ENCODE measurements at regions not wholly inside any gene's neighbourhood (a gene's known extent, or its start where the extent isn't known, plus 50 kb on each side); places are given as distances from the start of the nearest gene placed in this dataset.

DNA sequence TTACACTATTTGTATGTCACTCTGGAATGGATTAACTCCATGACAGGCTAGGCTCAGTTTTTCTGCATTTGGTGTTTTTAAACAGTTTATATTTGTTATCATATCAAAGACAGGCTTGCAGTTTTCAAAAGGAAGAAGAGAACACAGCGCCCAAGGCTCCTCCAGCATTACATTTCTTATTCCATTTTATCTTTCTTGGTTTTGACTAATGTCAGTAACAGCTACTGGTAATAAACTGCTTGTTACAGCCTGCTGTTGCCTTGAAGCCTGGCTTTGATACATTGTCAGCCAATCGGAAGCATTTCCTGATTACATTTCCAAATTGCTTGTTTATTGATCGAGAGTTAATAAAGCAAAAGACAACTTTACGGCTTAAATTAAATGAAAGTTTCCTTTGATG lies 166.0 kb upstream of the MDFIC start:
- ATAC-seq: no peak
- WGBS, 2 donors: 63 to 72% methylated on average over 4 of the region's 4 CpGs

DNA sequence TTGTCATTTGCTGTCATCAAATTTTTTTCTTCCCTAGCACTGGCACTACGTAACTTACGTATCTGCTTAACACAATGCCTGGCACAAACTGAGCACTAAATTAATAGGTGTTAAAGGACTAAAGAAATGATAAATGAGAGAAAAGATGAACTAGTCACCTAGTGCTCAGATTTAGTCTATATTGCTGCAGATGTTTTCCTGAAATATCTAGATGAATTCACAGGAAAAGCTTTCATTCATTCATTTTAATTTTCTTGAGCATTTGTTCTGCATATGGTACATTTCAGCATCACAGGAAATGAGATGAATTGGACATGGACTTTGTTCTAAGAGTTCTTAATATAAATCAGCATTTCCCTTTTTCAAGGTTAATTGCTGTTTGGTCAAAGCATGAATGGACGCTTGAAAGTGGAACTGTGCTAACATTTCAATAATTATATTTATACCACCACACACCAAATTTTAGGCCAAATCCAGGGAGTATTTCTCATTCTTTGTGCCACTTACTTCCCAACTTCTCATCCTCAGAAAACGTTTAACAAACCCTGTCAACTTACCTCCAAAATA lies 163.2 kb upstream of the MDFIC start:
- intact Hi-C loops (cut with DNase I): no loop called here
- WGBS, 2 donors: 80 to 83% methylated on average over 4 of the region's 4 CpGs

More for the DNA sequence above, 166.0 kb upstream of the MDFIC start:
- Histone ChIP-seq H3K36me3 (no peaks in the 10 kb centered on the region), H3K27me3 (no peaks in the 10 kb centered on the region), H3K9me3 (no peaks in the 10 kb centered on the region), H3K4me3 (no peak overlapping the region), H3K27ac (no peak overlapping the region), H3K4me1 (no peaks in the 10 kb centered on the region)
- DNase-seq: no peak
- intact Hi-C loops (cut with DNase I): no loop called here
- TF ChIP-seq, protein P1, sequence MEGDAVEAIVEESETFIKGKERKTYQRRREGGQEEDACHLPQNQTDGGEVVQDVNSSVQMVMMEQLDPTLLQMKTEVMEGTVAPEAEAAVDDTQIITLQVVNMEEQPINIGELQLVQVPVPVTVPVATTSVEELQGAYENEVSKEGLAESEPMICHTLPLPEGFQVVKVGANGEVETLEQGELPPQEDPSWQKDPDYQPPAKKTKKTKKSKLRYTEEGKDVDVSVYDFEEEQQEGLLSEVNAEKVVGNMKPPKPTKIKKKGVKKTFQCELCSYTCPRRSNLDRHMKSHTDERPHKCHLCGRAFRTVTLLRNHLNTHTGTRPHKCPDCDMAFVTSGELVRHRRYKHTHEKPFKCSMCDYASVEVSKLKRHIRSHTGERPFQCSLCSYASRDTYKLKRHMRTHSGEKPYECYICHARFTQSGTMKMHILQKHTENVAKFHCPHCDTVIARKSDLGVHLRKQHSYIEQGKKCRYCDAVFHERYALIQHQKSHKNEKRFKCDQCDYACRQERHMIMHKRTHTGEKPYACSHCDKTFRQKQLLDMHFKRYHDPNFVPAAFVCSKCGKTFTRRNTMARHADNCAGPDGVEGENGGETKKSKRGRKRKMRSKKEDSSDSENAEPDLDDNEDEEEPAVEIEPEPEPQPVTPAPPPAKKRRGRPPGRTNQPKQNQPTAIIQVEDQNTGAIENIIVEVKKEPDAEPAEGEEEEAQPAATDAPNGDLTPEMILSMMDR (IDR thresholded peaks at IDR 0.05): no peak

DNA sequence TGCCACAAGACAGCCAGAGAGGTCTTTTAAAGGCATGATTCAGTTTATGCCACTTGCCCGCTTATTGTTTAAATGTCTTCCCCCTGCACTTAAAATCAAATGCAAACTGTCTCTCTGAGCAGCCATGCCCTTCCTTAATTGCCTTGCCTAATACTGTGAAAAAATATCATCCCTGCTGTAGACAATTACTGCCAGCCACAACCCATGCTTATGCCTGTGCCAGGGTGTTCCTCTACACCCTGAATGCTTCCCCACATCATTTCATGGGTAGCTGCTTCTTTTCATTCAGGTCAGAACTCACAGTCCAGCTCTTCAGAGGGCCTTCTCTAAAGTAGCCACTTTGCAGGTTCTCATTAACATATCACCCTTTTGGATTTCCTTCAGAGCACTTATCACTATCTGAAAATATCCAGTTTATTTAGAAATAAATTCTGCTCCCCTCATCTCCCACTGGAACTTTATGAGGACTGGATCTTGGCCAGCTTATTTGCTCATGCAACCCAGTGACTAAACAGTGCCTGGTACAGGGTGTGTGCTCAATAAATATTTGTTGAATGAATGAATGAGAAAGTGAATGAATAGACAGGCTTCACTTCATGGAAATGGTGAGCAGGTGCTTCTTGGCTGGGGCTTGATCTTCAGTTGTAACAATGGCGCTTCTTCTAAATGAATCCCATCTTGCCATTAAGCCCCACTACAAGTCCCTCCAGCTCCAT lies 162.4 kb upstream of the MDFIC start:
- intact Hi-C loops (cut with DNase I): no loop called here
- TF ChIP-seq, protein P1 (IDR thresholded peaks at IDR 0.05): no peak
- H3K36me3 ChIP-seq: no peaks in the 10 kb centered on the region
- H3K9me3 ChIP-seq: no peaks in the 10 kb centered on the region
- ATAC-seq (no peak), DNase-seq (no peak)
- no peaks in the 10 kb centered on the region for H3K27me3 ChIP-seq
- H3K27ac ChIP-seq: no peak overlapping the region
- no peaks in the 10 kb centered on the region for H3K4me1 ChIP-seq
- H3K4me3 ChIP-seq: no peak overlapping the region
- 95 to 97% methylated on average over 2 of the region's 2 CpGs for WGBS, 2 donors

More for the DNA sequence above, 163.2 kb upstream of the MDFIC start:
- no peak overlapping the region for H3K27ac ChIP-seq
- no peaks in the 10 kb centered on the region for H3K36me3 ChIP-seq
- H3K27me3 ChIP-seq: no peaks in the 10 kb centered on the region
- ATAC-seq (no peak), DNase-seq (no peak)
- no peak overlapping the region for H3K4me3 ChIP-seq
- no peaks in the 10 kb centered on the region for H3K9me3 ChIP-seq
- TF ChIP-seq, protein P1 (IDR thresholded peaks at IDR 0.05): no peak
- H3K4me1 ChIP-seq: no peaks in the 10 kb centered on the region

DNA sequence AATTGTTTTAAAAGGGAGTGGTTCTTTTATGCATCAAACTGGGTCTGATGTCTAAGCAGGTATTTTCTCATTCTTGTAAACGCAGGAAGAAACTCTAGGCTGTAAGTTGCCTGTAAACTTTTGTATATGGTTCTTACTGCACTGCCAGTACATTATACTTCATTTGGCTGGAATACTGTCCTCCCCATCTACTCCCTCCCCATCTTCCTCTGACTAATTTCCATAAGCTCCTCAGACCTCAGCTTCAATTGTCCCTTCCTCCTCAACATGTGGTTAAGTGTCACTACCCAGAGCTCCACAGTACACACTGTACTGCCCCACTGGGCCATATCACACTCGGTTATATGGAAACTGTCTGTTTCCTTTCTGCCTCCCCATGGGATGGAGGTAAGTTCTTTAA lies 161.4 kb upstream of the MDFIC start:
- no peaks in the 10 kb centered on the region for H3K4me1 ChIP-seq
- DNase-seq (no peak), ATAC-seq (no peak)
- 80% methylated on average over 2 of the region's 2 CpGs for WGBS, 2 donors
- no peak overlapping the region for H3K4me3 ChIP-seq
- no peak overlapping the region for H3K27ac ChIP-seq
- no peaks in the 10 kb centered on the region for H3K36me3 ChIP-seq
- TF ChIP-seq, protein P1 (IDR thresholded peaks at IDR 0.05): no peak
- no peaks in the 10 kb centered on the region for H3K27me3 ChIP-seq
- intact Hi-C loops (cut with DNase I): no loop called here
- H3K9me3 ChIP-seq: no peaks in the 10 kb centered on the region
